Medulla oblongata (tissue), 1 donor: ENCODE measurements at regions not wholly inside any gene's neighbourhood (a gene's known extent, or its start where the extent isn't known, plus 50 kb on each side); places are given as distances from the start of the nearest gene placed in this dataset.
"Not testable (repeated sequence)": the region's sequence is repeated elsewhere in the genome, so short reads cannot be mapped to it uniquely, and the experiment has no call there.

ENCODE experiments used
- DNase-seq: peaks from one replicate; pipeline ENCODE4 v3.0.0-alpha.2; 2015; ENCODE audit errors: extremely low spot score

- no peak for DNase-seq
These were observed 85.3 kb downstream of the FOXD2 start for GRCh38 chr1:47522935-47523834.

- DNase-seq: no peak
These were observed 86.0 kb downstream of the FOXD2 start for GRCh38 chr1:47523835-47524215.

DNA sequence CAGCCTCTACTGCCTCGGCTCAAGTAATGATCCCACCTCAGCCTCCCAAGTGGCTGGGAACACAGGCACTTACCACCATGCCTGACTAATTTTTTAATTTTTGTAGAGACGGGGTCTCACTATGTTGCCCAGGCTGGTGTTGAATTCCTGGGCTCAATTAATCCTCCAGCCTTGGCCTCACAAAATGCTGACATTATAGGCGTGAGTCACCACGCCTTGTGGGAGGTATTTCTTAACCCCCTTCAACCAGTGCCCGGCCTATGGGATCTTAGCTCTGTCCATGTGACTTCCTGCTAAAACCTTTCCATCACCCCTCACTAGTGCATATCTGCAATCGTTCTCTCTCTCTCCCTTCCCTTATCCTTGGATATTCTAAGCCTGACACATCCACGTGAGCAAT, 86.4 kb downstream of the FOXD2 start:
- DNase-seq: no peak

- DNase-seq: peak; percentile 27
These were observed 89.9 kb downstream of the FOXD2 start for GRCh38 chr1:47527653-47528272.

- no peak for DNase-seq
These were observed 91.8 kb downstream of the FOXD2 start for GRCh38 chr1:47529520-47530098.

GRCh38 chr1:47532921-47533792, 95.3 kb downstream of the FOXD2 start:
- DNase-seq: peak; percentile 42

- DNase-seq: no peak
These were observed 96.0 kb downstream of the FOXD2 start for GRCh38 chr1:47533793-47534328.

- DNase-seq: no peak
These were observed 96.6 kb downstream of the FOXD2 start for GRCh38 chr1:47534436-47534835.

DNA sequence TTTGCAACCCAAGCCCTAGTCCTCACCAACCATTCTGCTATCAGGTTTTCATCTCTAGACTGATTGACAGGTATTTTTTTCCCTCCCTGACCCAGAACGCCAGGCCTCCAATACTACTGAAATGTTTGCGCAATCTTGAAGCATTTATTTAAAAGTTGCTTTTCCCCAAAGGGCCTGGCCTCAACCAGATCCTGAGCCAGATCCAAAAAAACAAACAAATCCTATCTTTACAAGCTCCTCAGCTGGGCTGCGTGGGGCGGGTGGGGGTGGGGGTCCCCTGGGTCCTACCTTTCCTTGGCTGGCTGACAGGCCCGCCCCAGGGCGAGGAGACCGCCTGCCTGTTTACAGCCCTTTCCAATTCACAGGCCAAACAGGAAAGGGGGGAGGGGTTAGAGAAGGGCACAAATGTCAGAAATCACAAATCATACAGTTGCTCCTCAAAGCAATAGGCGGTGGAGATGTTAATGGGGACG, 98.8 kb downstream of the FOXD2 start:
- DNase-seq: no peak

DNA sequence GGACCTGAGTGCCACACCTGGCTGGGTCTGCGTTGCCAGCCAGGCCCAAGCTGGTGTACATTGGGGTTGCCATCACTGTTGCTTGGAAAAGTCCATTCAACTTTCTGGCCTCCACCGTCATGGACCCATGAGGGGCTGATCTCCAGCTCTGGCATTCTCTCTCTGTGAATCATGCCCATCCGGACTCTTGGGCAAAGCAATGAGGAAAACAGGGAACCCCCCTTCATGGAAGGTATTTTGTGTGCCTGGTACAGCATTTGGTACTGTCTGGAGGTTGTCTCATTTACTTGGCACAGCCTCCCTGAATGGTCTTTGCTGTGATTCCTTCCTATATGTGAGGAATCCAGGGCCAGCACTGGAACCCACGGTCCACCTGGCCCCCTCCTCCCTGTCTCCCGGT, 99.4 kb downstream of the FOXD2 start:
- no peak for DNase-seq

DNA sequence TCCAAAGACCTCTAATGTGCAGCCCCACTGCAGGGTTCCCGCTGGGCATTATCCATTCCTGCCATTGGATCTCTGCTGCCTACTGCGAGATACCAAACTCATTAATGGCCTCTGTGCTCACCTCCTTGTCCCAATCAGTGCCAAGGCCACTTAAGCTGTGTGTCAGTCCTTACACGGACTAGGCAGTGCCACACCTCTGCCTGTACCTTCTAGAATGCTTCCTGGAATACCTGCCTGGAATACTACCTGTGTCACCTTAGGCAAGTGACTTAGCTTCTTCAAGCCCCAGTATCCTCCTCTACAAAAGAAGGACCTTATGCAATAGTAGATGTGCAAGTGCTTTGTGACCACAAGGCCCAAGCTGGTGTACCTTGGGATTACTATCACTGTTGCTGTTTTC, 100.1 kb downstream of the FOXD2 start:
- DNase-seq: no peak

- DNase-seq: not testable (repeated sequence)
These were observed 100.7 kb downstream of the FOXD2 start for GRCh38 chr1:47538530-47538929.

- DNase-seq: not testable (repeated sequence)
These were observed 103.9 kb downstream of the FOXD2 start for GRCh38 chr1:47541705-47542104.

- not testable (repeated sequence) for DNase-seq
These were observed 105.2 kb downstream of the FOXD2 start for GRCh38 chr1:47543089-47543488.

- no peak for DNase-seq
These were observed 108.2 kb downstream of the FOXD2 start for GRCh38 chr1:47545912-47546483.

GRCh38 chr1:47547753-47548573, 110.1 kb downstream of the FOXD2 start:
- DNase-seq: no peak

- no peak for DNase-seq
These were observed 110.8 kb downstream of the FOXD2 start for GRCh38 chr1:47548637-47549036.

GRCh38 chr1:47549532-47549931, 111.7 kb downstream of the FOXD2 start:
- no peak for DNase-seq

- no peak for DNase-seq
These were observed 113.1 kb downstream of the FOXD2 start for GRCh38 chr1:47550929-47551328.

GRCh38 chr1:47551971-47552528, 114.2 kb downstream of the FOXD2 start:
- no peak for DNase-seq
